22Rv1 (cell line): ENCODE measurements at regions not wholly inside any gene's neighbourhood (a gene's known extent, or its start where the extent isn't known, plus 50 kb on each side); places are given as distances from the start of the nearest gene placed in this dataset.

Source experiments
- ZFX ChIP-seq: fragments of 450-650 bp; IDR thresholded peaks from 2 replicates; pipeline ENCODE4 v1.6.1; 2017; ENCODE audit warnings: antibody characterized with exemption, borderline replicate concordance
- TF ChIP-seq, protein P1 (sequence below): fragments of 450-650 bp; IDR thresholded peaks from 2 replicates; pipeline ENCODE4 v1.5.1; 2017; ENCODE audit warnings: mild to moderate bottlenecking

DNA sequence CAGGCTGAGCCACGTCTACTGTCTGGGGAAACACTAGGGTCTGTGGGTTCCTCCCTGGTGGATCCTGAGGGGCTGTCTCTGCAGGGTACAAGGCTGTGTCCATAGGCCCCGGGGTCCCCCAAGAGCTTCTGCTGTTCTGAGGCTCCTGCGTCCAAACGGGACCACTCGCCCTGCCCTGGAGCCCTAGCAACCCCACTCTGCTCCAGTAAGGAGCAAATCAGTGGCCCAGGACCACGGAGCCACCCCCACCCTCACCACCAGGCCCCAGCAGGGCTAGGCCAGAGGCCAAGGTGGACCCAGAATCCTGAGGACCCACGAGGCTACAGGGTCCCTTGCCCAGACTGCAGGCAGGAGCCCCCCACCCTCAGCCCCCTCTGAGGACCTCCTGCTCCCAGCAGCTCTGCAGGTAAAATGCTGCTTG lies 75.1 kb upstream of the GALNT9 start:
- TF ChIP-seq, protein P1, sequence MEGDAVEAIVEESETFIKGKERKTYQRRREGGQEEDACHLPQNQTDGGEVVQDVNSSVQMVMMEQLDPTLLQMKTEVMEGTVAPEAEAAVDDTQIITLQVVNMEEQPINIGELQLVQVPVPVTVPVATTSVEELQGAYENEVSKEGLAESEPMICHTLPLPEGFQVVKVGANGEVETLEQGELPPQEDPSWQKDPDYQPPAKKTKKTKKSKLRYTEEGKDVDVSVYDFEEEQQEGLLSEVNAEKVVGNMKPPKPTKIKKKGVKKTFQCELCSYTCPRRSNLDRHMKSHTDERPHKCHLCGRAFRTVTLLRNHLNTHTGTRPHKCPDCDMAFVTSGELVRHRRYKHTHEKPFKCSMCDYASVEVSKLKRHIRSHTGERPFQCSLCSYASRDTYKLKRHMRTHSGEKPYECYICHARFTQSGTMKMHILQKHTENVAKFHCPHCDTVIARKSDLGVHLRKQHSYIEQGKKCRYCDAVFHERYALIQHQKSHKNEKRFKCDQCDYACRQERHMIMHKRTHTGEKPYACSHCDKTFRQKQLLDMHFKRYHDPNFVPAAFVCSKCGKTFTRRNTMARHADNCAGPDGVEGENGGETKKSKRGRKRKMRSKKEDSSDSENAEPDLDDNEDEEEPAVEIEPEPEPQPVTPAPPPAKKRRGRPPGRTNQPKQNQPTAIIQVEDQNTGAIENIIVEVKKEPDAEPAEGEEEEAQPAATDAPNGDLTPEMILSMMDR, result no peak
- TF ChIP-seq ZFX, result no peak
